ENCODE measurements at regions not wholly inside any gene's neighbourhood (a gene's known extent, or its start where the extent isn't known, plus 50 kb on each side); places are given as distances from the start of the nearest gene placed in this dataset.
"Not testable (repeated sequence)": the region's sequence is repeated elsewhere in the genome, so short reads cannot be mapped to it uniquely, and the experiment has no call there.

DNA sequence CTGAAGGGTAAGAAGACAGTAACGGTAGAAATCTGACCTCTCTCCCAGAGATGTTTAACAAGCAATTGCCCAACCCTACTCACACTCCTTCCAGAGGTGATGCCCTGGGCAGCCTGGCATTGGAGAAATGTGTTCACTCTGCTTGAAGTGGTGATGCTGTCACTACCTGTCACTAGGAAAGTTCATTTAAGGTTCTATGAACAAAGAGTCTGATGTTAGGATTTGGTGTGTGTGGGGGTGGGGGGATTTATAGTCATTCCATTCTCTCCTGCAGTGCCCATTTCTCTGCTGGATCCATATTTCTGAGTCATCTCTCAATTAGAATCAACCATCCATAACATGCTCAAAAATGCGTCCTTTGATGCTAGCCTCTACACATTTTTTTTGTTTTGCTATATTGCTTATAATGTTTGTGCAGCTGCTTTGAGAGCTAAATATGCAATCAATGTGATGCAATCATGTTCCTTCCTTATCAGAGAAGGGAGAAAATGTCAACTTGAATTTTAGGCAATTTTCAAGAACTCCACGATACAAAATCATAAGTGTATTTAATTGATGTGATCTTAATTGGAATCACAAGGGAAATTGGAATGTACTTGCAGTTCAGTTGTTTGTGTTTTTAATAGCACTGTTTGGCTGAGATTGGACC lies 173.9 kb downstream of the DUSP10 start:
- no peak for DNase-seq (ENCODE audit: low read depth in 2 of 2)

DNA sequence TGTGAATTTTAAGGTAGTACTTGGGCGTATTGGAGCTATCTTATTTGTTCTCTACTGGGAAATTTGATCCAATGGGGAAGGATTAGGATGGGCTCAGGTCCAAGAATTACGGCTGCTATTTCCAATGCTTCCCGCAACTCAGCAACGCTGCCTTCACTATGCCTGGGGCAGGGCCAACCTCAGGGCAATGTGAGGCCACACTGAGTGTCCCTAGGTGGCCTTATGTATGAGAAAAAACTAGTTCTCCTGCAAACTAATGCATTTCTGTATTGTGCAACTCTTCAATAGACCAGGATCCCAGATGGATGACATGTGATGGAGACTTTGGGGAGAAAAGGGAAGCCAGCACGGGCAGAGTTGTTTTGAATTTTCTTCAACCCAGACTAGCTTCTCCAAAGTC lies 168.1 kb downstream of the DUSP10 start:
- DNase-seq (ENCODE audit: low read depth in 2 of 2): no peak

DNA sequence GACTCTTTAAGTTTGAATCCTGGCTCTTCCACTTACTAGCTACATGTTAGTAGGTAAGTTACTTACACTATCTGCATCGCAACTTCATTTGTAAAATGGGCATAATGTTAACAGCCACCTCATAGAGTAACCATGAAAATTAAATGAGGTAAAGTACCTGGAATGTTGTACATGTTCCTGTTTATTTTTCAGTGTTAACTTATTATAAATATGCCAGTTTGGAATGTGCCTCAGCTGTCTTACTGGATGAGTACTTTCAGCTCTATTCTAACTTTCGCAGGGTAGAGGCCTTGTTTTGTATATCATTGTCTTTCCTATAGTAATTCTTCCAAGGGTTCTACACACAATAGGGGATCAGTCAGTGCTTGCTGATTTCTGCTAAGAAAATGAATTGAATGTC lies 167.4 kb downstream of the DUSP10 start:
- no peak for DNase-seq (ENCODE audit: low read depth in 2 of 2)

DNA sequence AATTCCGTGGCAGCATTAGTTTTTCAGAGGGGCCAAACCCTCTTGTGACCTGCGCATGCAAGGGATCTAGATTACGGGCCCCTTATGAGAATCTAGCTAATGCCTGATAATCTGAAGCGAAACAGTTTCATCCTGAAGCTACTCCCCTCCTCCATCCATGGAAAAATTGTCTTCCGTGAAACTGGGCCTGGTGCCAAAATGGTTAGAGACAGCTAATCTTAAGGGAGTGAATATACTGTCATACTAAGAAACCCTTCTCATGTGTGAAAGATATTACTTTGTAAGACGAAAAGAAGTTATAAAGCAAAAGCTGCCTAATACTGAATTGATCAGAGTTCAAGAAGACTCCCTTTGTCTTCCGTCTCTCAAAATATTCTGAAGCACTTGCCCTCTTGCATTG lies 166.3 kb downstream of the DUSP10 start:
- no peak for DNase-seq (ENCODE audit: low read depth in 2 of 2)

DNA sequence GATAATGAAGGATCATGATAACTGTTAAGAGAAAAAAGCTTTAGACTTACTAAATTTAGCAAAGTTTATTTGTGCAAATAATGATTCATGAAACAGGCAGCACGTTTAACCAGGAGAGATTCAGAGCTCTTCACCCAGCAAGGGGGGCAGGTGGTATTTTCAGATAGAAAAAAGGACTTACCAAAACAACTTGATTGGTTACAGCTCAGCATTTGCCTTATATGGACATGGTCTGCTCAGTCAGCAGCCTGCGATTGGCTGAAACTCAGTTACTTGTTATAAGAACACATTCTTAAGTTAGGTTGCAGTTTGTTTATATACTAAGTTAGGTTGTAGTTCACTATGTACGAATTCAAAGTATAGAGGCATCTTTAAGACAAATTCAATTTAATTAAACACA lies 165.6 kb downstream of the DUSP10 start:
- DNase-seq (ENCODE audit: low read depth in 2 of 2): no peak

DNA sequence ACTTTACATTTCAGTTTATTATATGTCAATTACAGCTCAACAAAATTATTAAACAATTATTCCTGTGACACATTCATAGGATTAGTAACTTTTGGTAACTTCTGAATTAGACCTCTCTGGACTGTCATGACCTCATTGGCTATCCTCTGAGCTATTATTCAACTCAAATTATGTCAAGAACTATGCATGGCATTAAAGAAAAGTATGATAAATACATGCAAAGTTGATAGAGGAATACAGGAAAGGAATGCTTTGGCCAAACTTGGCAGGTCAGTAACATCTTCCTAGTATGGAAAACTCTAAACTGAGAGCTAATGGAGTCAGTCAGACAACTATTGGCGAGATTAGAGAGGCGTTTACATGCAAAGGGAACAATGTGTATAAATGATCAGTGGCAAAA lies 158.4 kb downstream of the DUSP10 start:
- DNase-seq (ENCODE audit: low read depth in 2 of 2): no peak

DNA sequence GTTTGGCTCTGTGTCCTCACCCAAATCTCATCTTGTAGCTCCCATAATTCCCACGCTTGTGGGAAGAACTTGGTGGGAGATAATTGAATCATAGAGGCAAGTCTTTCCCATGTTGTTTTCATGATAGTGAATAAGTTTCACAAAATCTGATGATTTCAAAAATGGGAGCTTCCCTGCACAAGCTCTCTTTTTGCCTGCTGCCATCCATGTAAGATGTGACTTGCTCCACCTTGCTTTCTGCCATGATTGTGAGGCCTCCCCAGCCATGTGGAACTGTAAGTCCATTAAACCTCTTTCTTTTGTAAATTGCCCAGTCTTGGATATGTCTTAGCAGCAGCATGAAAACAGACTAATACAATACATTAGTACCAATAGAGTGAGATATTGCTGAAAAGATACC lies 154.9 kb downstream of the DUSP10 start:
- DNase-seq (ENCODE audit: low read depth in 2 of 2): not testable (repeated sequence)

DNA sequence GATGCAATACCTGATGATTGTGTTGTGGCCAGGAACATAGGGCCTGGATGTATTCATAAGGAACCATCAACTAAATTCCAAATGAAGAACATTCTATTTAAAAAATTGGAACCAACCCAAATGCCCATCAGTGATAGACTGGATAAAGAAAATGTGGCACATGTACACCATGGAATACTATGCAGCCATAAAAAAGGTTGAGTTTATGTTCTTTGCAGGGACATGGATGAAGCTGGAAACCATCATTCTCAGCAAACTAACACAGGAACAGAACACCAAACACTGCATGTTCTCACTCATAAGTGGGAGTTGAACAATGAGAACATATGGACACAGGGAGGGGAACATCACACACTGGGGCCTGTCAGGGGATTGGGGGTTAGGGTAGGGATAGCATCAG lies 150.6 kb downstream of the DUSP10 start:
- not testable (repeated sequence) for DNase-seq (ENCODE audit: low read depth in 2 of 2)

DNA sequence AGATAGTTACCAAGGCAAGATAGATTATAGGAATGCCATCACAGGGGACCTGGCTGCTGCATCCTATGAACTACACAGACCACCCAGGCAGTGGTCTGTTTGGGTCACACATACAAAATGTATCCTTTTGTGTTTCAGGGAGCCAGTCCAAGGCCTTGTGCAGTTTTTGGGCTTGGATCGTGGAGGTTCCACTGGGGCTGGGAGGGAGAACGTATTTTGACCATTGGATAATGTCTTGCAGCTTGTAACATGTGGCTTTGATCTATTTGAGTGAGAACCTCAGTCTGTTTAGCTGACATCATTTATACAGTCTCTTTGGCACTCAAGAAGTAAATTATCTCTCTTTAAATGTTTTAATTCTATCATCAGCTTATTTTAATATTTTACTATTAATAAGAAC lies 147.3 kb downstream of the DUSP10 start:
- no peak for DNase-seq (ENCODE audit: low read depth in 2 of 2)

DNA sequence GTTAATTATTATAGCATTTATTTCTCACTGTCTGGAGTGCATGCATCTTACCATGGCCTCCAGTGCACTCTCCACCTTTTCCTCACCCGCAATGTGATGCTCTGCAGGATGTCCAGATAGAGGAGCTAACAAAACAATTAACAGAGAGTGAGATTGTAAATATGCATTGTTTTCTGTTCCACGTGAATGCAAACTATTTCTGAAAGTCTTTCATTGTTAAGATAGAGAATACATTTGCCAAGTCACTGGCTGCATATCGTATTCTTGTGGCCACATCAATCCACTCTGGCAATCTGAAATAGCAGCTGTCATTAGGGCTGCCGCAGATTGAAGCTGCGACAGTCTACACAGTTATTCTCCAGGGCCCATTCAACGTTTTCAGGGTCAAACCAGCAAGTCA lies 143.8 kb downstream of the DUSP10 start:
- DNase-seq (ENCODE audit: low read depth in 2 of 2): no peak

DNA sequence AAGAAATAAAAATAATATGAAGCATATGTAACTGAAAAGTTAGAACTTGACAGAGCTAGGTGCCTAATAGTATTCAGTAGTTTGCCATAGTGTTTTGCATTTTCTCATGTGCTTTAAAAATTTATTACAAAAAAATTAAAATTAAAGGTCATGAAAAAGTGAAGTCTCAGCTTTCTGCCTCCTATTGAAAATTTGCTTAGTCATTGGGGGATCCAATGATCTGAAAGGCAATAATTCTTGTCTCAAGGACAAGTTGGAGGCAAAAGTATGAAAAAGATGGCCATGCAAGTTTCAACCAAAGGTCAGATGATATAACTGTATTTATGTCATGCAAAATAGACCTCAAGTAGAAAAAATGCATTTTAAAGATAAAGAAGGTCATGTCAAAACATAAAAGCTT lies 140.7 kb downstream of the DUSP10 start:
- no peak for DNase-seq (ENCODE audit: low read depth in 2 of 2)

DNA sequence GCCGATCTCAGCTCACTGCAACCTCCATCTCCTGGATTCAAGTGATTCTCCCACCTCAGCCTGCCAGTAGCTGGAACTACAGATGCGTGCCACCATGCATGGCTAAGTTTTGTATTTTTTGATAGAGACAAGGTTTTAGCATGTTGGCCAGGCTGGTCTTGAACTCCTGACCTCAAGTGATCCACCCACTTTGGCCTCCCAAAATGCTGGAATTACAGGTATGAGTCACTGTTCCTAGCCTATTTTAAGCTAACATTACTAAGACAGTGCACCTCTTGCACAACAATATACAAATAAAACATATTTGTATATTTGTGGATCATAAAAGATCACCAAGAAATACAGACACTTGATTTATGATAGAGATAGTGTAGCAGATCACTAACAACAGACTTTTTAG lies 139.1 kb downstream of the DUSP10 start:
- DNase-seq (ENCODE audit: low read depth in 2 of 2): no peak

DNA sequence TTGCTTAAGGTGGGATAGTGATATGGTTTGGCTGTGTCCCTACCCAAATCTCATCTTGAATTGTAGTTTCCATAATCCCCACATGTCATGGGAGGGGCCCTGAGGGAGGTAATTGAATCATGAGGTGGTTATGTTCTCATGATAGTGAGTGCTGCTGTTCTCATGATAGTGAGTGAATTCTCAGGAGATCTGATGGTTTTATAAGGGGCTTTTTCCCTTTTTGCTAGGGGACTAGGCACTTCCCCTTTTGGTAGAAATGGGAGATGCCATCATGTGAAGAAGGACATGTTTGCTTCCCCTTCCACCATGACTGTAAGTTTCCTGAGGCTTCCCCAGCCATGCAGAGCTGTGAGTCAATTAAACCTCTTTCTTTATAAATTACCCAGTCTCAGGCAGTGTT lies 137.5 kb downstream of the DUSP10 start:
- DNase-seq (ENCODE audit: low read depth in 2 of 2): not testable (repeated sequence)

DNA sequence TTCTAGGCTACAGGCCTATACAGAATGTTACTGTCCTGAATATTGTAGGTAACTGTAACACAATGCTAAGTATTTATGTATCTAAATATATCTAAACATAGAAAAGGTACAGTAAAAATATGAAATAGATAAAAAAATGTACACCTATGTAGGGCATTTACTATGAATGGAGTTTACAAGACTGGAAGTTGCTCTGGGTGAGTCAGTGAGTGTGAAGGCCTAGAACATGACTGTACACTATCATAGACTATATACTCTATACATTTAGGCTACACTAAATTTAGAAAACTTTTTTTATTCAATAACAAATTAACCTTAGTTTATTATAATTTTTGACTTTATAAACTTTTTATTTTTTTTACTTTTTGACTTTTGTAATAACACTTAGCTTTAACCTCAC lies 136.9 kb downstream of the DUSP10 start:
- no peak for DNase-seq (ENCODE audit: low read depth in 2 of 2)

DNA sequence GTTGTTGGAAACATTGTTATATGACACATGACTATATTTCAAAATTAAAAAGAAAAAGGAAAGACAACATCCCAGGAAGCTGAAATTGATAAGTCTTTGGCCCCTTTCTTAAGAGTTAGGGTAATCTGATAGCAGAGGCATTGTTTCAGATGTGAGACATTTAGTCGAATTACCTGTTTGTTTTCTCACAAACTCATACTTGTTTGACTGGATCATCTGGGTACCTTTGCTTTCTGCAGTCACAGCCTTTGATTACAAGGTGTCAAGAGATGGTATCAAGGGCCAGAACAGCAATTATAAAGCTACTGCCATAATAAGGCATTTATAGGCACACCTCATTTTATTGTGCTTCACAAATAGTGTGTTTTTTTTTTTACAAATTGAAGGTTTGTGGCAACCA lies 136.3 kb downstream of the DUSP10 start:
- DNase-seq (ENCODE audit: low read depth in 2 of 2): no peak

DNA sequence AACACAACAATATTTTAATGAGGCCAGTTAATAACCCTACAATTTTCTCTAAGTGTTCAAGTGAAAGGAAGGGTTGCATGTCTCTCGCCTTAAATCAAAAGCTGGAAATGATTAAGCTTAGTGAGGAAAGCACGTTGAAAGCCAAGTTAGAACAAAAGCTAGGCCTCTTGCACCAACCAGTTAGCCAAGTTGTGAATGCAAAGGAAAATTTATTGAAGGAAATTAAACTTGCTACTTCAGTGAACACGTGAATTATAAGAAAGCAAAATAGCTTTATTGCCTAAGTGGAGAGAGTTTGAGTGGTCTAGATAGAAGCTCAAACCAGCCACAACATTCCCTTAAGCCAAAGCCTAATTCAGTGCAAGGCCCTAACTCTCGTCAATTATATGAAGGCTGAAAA lies 135.6 kb downstream of the DUSP10 start:
- no peak for DNase-seq (ENCODE audit: low read depth in 2 of 2)

DNA sequence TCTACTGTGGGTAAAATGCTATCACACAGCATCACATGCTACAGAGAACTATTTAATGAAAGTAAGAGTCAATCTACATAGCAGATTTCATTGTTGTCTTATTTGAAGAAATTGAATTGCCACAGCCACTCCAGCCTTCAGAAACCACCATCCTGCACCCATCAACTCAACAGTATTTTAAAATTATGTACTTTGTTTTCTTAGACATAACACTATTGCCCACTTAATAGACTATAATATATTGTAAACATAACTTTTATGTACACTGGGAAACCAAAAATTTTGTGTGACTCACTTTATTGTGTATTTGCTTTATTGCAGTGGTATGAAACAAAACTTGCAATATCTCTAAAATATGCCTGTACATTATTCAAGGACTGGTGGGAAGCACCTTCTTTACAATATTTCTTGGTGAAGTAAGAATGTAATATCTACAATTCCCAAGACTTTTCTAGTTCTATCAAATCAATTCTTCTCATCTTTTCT lies 133.0 kb downstream of the DUSP10 start:
- no peak for DNase-seq (ENCODE audit: low read depth in 2 of 2)

DNA sequence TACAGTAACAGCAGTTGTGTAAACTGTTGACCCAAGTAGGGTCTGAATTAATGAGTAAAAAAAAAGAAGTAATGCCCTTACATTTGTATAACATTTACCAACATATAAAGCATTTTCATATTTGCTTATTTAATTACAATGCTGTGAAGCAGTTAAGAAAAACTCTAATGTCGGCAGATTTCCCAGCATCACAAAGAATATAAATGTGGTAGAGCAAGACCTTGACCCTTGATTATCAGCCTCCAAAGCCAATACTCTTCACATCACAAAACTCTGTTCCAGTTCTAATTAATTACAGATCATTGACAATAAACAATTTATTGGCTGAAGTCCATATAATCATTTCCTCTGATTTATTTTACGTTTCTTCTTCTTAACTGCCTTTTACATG lies 130.2 kb downstream of the DUSP10 start:
- no peak for DNase-seq (ENCODE audit: low read depth in 2 of 2)

DNA sequence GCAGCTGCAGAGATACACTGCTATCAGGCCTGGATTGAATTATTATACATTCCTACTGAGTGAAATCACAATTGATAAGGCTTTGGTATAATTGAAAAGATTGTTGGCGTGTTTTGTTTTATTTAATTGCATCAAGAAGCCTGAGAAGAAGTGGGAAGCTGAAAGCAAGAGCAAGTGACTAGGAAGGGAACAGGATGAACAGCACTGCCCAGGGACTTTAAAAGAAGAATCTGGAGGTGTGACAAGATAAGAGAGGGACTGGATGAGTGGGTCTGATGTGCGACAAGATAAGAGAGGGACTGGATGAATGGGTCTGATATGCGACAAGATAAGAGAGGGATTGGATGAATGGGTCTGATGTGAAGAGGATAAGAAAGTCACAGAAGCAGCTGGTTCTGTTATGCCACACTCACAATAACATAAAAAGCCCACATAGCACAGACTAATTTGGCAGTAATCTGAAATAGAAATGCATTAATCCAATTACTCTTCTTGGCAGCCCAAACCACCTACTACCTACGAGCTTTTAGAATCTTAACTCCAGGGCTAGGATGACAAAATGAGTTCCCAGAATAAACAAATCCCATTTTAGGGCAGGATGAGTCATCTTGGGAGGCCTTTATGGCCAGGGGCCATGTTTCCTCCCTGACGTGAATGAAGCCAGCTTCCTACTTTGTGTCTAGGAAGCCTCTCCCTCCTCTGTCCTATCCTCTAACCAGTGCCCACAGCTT lies 129.7 kb downstream of the DUSP10 start:
- no peak for DNase-seq (ENCODE audit: low read depth in 2 of 2)

DNA sequence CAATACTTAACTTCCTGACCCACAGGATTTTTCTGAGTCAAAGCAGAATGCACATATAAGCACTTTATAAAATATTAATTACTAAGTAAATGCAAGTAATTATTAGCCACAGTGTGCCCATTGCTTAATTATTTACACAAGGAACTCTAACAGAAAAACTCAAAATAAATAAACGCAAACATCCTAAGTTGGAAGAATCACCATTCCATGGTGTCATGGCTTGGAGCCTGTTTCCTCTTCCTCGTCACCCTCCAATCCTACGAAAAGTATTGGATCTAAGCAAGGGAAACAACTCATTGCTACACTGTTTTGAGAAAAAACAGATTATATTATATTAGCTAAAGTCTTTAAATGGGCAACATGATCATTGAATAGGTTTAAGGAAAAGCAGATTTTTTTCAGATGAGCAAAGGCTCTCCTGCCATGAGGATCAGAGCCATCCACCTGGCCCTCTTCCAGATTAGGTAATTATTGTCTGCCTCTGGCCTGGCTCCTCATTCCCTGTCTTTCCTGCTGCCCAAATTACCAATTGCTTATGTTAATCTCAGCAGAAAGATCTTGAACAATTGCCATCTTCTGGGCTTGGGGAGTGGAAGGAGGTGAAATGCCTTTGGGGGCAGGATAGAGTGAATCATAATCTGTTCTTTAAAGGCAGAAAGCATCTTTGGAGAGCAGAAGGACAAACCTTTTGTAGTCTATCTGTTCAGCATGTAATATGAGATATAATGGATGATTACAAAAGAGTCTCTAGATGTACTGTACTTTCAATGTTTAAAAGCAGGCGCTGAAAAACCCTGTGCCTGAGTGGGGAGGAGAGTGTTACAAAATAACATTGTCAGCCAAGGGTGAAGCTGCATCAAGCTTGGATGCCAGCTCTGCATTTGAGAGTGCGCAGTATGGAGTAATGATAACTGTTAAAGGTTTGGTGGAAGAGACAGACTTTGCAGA lies 121.2 kb downstream of the DUSP10 start:
- DNase-seq (ENCODE audit: low read depth in 2 of 2): no peak

DNA sequence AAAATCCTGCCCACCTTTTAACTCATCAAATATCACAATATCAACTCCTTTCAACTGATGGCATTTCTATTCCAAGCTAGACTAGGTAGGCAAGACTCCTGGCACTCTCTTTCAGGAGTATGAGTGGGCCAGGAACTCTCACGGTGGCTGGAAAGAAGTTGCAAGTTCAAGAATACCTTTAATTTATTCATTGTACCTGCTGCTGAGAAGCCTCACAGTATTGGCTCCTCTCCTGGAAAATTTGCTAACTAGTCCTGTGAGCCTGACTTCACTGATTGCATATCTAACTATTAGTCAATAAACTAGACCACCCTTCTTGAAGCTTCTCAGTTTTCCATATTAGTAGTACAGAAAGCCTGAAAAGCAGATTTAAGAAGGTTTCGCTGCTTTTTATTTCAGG lies 120.2 kb downstream of the DUSP10 start:
- no peak for DNase-seq (ENCODE audit: low read depth in 2 of 2)

DNA sequence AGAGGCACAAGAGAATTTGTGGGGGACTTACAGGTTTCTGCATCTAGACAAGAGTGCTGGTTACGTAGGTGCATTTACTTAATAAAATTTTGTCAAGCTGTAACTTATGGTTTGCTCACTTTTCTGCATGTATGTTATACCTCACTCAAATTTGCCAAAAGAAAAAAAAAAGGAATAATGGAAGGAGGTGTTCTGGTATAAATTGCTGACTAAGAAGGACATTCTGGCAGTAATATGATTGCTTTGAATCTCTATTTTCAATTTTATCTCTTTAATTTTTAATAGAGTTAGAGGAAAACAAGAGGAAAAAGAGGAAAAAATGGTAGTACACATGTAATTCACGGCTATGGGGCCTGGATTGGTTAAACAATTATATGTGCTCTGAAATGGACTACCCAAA lies 119.5 kb downstream of the DUSP10 start:
- DNase-seq (ENCODE audit: low read depth in 2 of 2): no peak

DNA sequence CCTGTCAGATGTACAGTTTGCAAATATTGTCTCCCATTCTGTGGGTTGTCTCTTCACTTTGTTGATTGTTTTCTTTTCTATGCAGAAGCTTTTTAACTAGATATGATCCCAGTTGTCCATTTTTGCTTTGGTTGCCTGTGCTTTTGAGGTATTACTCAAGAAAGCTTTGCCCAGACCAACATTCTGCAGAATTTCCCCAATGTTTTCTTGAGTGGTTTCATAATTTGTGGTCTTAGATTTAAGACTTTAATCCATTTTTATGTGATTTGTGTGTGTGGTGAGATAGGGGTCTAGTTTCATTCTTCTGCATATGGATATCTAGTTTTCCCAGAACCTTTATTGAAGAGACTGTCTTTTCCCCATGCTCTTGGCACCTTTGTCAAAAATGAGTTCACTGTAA lies 116.9 kb downstream of the DUSP10 start:
- DNase-seq (ENCODE audit: low read depth in 2 of 2): no peak

Data from stimulated activated CD4-positive, alpha-beta T cell treated with anti-CD3 and anti-CD28 coated beads, Interleukin-12 subunit alpha, Interleukin-12 subunit beta, amount 100 ng/mL, for 24 hours (primary cell).